Mucosa of gallbladder (tissue), 1 donor: ENCODE measurements at regions not wholly inside any gene's neighbourhood (a gene's known extent, or its start where the extent isn't known, plus 50 kb on each side); places are given as distances from the start of the nearest gene placed in this dataset.
A peak's percentile ranks its signal among the peaks of the same experiment; 100 is the strongest.

ENCODE experiments used
- DNase-seq: peaks from one replicate; pipeline ENCODE4 v3.0.0-alpha.2; 2020; ENCODE audit warnings: low spot score
- donor health status: DM: no; HTN: no; CAD: no.

GRCh38 chr13:84659359-84659661 lies 777.0 kb upstream of the SLITRK1 start:
- DNase-seq, result no peak

- DNase-seq, result no peak
Measured at GRCh38 chr13:84658491-84659358, 776.5 kb upstream of the SLITRK1 start.

- no peak for DNase-seq
Measured at GRCh38 chr13:84655677-84656076, 773.4 kb upstream of the SLITRK1 start.

- no peak for DNase-seq
Measured at GRCh38 chr13:84654654-84655275, 772.5 kb upstream of the SLITRK1 start.

- DNase-seq, result no peak
Measured at GRCh38 chr13:84653915-84654534, 771.8 kb upstream of the SLITRK1 start.

- no peak for DNase-seq
Measured at GRCh38 chr13:84651705-84652104, 769.4 kb upstream of the SLITRK1 start.

- peak; percentile 57 for DNase-seq
Measured at GRCh38 chr13:84651288-84651687, 769.0 kb upstream of the SLITRK1 start.

GRCh38 chr13:84649853-84650252 lies 767.6 kb upstream of the SLITRK1 start:
- DNase-seq, result no peak

GRCh38 chr13:84648069-84648640 lies 765.9 kb upstream of the SLITRK1 start:
- DNase-seq, result no peak

- DNase-seq, result no peak
Measured at GRCh38 chr13:84646957-84647356, 764.7 kb upstream of the SLITRK1 start.

GRCh38 chr13:84645196-84646012 lies 763.1 kb upstream of the SLITRK1 start:
- DNase-seq, result no peak

- DNase-seq, result no peak
Measured at GRCh38 chr13:84641491-84641890, 759.2 kb upstream of the SLITRK1 start.

GRCh38 chr13:84640691-84641090 lies 758.4 kb upstream of the SLITRK1 start:
- no peak for DNase-seq

- no peak for DNase-seq
Measured at GRCh38 chr13:84630476-84630875, 748.2 kb upstream of the SLITRK1 start.

GRCh38 chr13:84616864-84617263 lies 734.6 kb upstream of the SLITRK1 start:
- no peak for DNase-seq

- DNase-seq, result no peak
Measured at GRCh38 chr13:84609716-84610115, 727.4 kb upstream of the SLITRK1 start.

- no peak for DNase-seq
Measured at GRCh38 chr13:84607261-84608013, 725.2 kb upstream of the SLITRK1 start.

GRCh38 chr13:84606616-84607015 lies 724.3 kb upstream of the SLITRK1 start:
- DNase-seq, result no peak

- no peak for DNase-seq
Measured at GRCh38 chr13:84605927-84606326, 723.7 kb upstream of the SLITRK1 start.

- DNase-seq, result no peak
Measured at GRCh38 chr13:84591444-84591843, 709.2 kb upstream of the SLITRK1 start.

GRCh38 chr13:84590663-84591062 lies 708.4 kb upstream of the SLITRK1 start:
- DNase-seq, result no peak
